HUES48 (cell line): ENCODE measurements at regions not wholly inside any gene's neighbourhood (a gene's known extent, or its start where the extent isn't known, plus 50 kb on each side); places are given as distances from the start of the nearest gene placed in this dataset.

Experiments
- H3K27ac ChIP-seq: one replicate; pipeline ENCODE4 v1.7.0; 2013; ENCODE audit warnings: low read depth, low read length, inconsistent platforms
- H3K27me3 ChIP-seq: 2 replicates; pipeline ENCODE4 v1.6.1; 2013; ENCODE audit warnings: mild to moderate bottlenecking, low read length; ENCODE audit not compliant: control insufficient read depth, insufficient read depth
- H3K36me3 ChIP-seq: 2 replicates; pipeline ENCODE4 v1.6.1; 2013; ENCODE audit warnings: low read length; ENCODE audit not compliant: control insufficient read depth, insufficient read depth
- H3K4me1 ChIP-seq: 2 replicates; pipeline ENCODE4 v1.6.1; 2013; ENCODE audit warnings: mild to moderate bottlenecking, low read length; ENCODE audit not compliant: control insufficient read depth, insufficient read depth
- H3K4me3 ChIP-seq: 2 replicates; pipeline ENCODE4 v1.5.1; 2013; ENCODE audit warnings: mild to moderate bottlenecking, low read depth, low read length
- H3K9ac ChIP-seq: 2 replicates; pipeline ENCODE4 v1.6.1; 2013; ENCODE audit warnings: mild to moderate bottlenecking, low read depth, low read length, moderate library complexity
- H3K9me3 ChIP-seq: 2 replicates; pipeline ENCODE4 v1.6.1; 2013; ENCODE audit warnings: low read length; ENCODE audit not compliant: control insufficient read depth, insufficient read depth

- no peak overlapping the region for H3K27ac ChIP-seq
- H3K9me3 ChIP-seq: 0 out of 2 replicates have a peak, but pooled peaks cover 4% of the 10 kb centered on the region
- H3K4me3 ChIP-seq: no peak overlapping the region
- no peaks in the 10 kb centered on the region for H3K36me3 ChIP-seq
- no peaks in the 10 kb centered on the region for H3K27me3 ChIP-seq
- no peaks in the 10 kb centered on the region for H3K4me1 ChIP-seq
- H3K9ac ChIP-seq: no peak overlapping the region
These were observed 1361.0 kb downstream of the DSC3 start for GRCh38 chr18:29681578-29681977.

- Histone ChIP-seq H3K4me3 (no peak overlapping the region), H3K9me3 (no peaks in the 10 kb centered on the region), H3K4me1 (no peaks in the 10 kb centered on the region), H3K27ac (no peak overlapping the region), H3K9ac (no peak overlapping the region), H3K27me3 (no peaks in the 10 kb centered on the region), H3K36me3 (no peaks in the 10 kb centered on the region)
These were observed 1378.1 kb downstream of the DSC3 start for GRCh38 chr18:29664278-29665036.

- H3K36me3 ChIP-seq: no peaks in the 10 kb centered on the region
- no peak overlapping the region for H3K4me3 ChIP-seq
These were observed 1380.6 kb downstream of the DSC3 start for GRCh38 chr18:29661924-29662323.

GRCh38 chr18:29660777-29661176 is 1381.8 kb downstream of the DSC3 start:
- H3K36me3 ChIP-seq: no peaks in the 10 kb centered on the region
- no peaks in the 10 kb centered on the region for H3K9me3 ChIP-seq
- no peak overlapping the region for H3K27ac ChIP-seq
- no peak overlapping the region for H3K9ac ChIP-seq
- no peak overlapping the region for H3K4me3 ChIP-seq
- H3K4me1 ChIP-seq: no peaks in the 10 kb centered on the region
- H3K27me3 ChIP-seq: no peaks in the 10 kb centered on the region

More at GRCh38 chr18:29661924-29662323, 1380.6 kb downstream of the DSC3 start:
- Histone ChIP-seq H3K4me1 (no peaks in the 10 kb centered on the region), H3K27me3 (no peaks in the 10 kb centered on the region), H3K27ac (no peak overlapping the region), H3K9me3 (no peaks in the 10 kb centered on the region), H3K9ac (no peak overlapping the region)

- Histone ChIP-seq H3K4me3 (no peak overlapping the region), H3K27me3 (no peaks in the 10 kb centered on the region), H3K4me1 (no peaks in the 10 kb centered on the region; the same call in 1 of the 2 replicates), H3K9me3 (no peaks in the 10 kb centered on the region), H3K9ac (no peak overlapping the region), H3K27ac (no peak overlapping the region), H3K36me3 (no peaks in the 10 kb centered on the region)
These were observed 1388.8 kb downstream of the DSC3 start for GRCh38 chr18:29653671-29654215.

- Histone ChIP-seq H3K27ac (no peak overlapping the region), H3K9me3 (no peaks in the 10 kb centered on the region), H3K27me3 (no peaks in the 10 kb centered on the region), H3K4me3 (no peak overlapping the region), H3K9ac (no peak overlapping the region), H3K4me1 (no peaks in the 10 kb centered on the region; the same call in 1 of the 2 replicates), H3K36me3 (no peaks in the 10 kb centered on the region)
These were observed 1389.7 kb downstream of the DSC3 start for GRCh38 chr18:29652797-29653196.

GRCh38 chr18:29651122-29651680 is 1391.3 kb downstream of the DSC3 start:
- H3K4me3 ChIP-seq: no peak overlapping the region
- H3K27ac ChIP-seq: no peak overlapping the region
- H3K9me3 ChIP-seq: no peaks in the 10 kb centered on the region
- H3K27me3 ChIP-seq: no peaks in the 10 kb centered on the region
- no peaks in the 10 kb centered on the region for H3K36me3 ChIP-seq
- no peak overlapping the region for H3K9ac ChIP-seq
- H3K4me1 ChIP-seq: no peaks in the 10 kb centered on the region; the same call in 1 of the 2 replicates

GRCh38 chr18:29648891-29649290 is 1393.7 kb downstream of the DSC3 start:
- H3K27me3 ChIP-seq: no peaks in the 10 kb centered on the region
- H3K36me3 ChIP-seq: no peaks in the 10 kb centered on the region
- H3K4me1 ChIP-seq: no peaks in the 10 kb centered on the region; the same call in 1 of the 2 replicates
- H3K9ac ChIP-seq: no peak overlapping the region
- no peak overlapping the region for H3K27ac ChIP-seq
- no peaks in the 10 kb centered on the region for H3K9me3 ChIP-seq
- H3K4me3 ChIP-seq: no peak overlapping the region

GRCh38 chr18:29647700-29648099 is 1394.8 kb downstream of the DSC3 start:
- H3K36me3 ChIP-seq: no peaks in the 10 kb centered on the region
- no peak overlapping the region for H3K9ac ChIP-seq
- no peak overlapping the region for H3K4me3 ChIP-seq
- no peaks in the 10 kb centered on the region for H3K27me3 ChIP-seq
- H3K9me3 ChIP-seq: no peaks in the 10 kb centered on the region
- H3K27ac ChIP-seq: no peak overlapping the region
- H3K4me1 ChIP-seq: no peaks in the 10 kb centered on the region; the same call in 1 of the 2 replicates

GRCh38 chr18:29644276-29644675 is 1398.3 kb downstream of the DSC3 start:
- no peaks in the 10 kb centered on the region for H3K27me3 ChIP-seq
- no peaks in the 10 kb centered on the region for H3K36me3 ChIP-seq
- H3K27ac ChIP-seq: no peak overlapping the region
- H3K4me1 ChIP-seq: no peaks in the 10 kb centered on the region
- H3K9ac ChIP-seq: no peak overlapping the region
- no peaks in the 10 kb centered on the region for H3K9me3 ChIP-seq
- H3K4me3 ChIP-seq: no peak overlapping the region

- no peaks in the 10 kb centered on the region for H3K36me3 ChIP-seq
- H3K27ac ChIP-seq: no peak overlapping the region
- no peak overlapping the region for H3K4me3 ChIP-seq
- H3K9me3 ChIP-seq: no peaks in the 10 kb centered on the region
- no peaks in the 10 kb centered on the region for H3K27me3 ChIP-seq
- H3K9ac ChIP-seq: no peak overlapping the region
- no peaks in the 10 kb centered on the region for H3K4me1 ChIP-seq
These were observed 1413.0 kb downstream of the DSC3 start for GRCh38 chr18:29629493-29630036.
